ENCODE measurements at regions not wholly inside any gene's neighbourhood (a gene's known extent, or its start where the extent isn't known, plus 50 kb on each side); places are given as distances from the start of the nearest gene placed in this dataset.

GRCh38 chr10:108523016-108523800 lies 1358.7 kb upstream of the SORCS1 start:
- no peaks in the 10 kb centered on the region for H4K20me1 ChIP-seq (ENCODE audit: control insufficient read depth, extremely low read depth, insufficient read depth, low read length)
- no peak overlapping the region for H2AFZ ChIP-seq (ENCODE audit: low read length)
- TF ChIP-seq, protein P1, sequence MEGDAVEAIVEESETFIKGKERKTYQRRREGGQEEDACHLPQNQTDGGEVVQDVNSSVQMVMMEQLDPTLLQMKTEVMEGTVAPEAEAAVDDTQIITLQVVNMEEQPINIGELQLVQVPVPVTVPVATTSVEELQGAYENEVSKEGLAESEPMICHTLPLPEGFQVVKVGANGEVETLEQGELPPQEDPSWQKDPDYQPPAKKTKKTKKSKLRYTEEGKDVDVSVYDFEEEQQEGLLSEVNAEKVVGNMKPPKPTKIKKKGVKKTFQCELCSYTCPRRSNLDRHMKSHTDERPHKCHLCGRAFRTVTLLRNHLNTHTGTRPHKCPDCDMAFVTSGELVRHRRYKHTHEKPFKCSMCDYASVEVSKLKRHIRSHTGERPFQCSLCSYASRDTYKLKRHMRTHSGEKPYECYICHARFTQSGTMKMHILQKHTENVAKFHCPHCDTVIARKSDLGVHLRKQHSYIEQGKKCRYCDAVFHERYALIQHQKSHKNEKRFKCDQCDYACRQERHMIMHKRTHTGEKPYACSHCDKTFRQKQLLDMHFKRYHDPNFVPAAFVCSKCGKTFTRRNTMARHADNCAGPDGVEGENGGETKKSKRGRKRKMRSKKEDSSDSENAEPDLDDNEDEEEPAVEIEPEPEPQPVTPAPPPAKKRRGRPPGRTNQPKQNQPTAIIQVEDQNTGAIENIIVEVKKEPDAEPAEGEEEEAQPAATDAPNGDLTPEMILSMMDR (conservative IDR thresholded peaks at IDR 0.05 in 1 of 2, IDR thresholded peaks at IDR 0.05 in 1 of 2; ENCODE audit: low read depth in 1 of 2, low read length in 2 of 2): no peak
- TF ChIP-seq EZH2 (IDR thresholded peaks at IDR 0.05; ENCODE audit: low read length, missing control alignments): no peak
- no peak for DNase-seq (ENCODE audit: low read depth in 2 of 2)
- no peaks in the 10 kb centered on the region for H3K27me3 ChIP-seq (ENCODE audit: control insufficient read depth, insufficient read depth, low read length)
- H3K4me1 ChIP-seq (ENCODE audit: control insufficient read depth, extremely low read depth, insufficient read depth, low read length): no peaks in the 10 kb centered on the region
- H3K4me2 ChIP-seq (ENCODE audit: extremely low read depth, insufficient read depth, low read length): no peak overlapping the region
- no peaks in the 10 kb centered on the region for H3K9me3 ChIP-seq (ENCODE audit: control insufficient read depth, insufficient read depth, low read depth, low read length)
- H3K79me2 ChIP-seq (ENCODE audit: control insufficient read depth, insufficient read depth, low read length): no peaks in the 10 kb centered on the region
- H3K27ac ChIP-seq (ENCODE audit: insufficient read depth, low read length): no peak overlapping the region
- no peak overlapping the region for H3K9ac ChIP-seq (ENCODE audit: insufficient read depth, low read length)
- no peaks in the 10 kb centered on the region for H3K36me3 ChIP-seq (ENCODE audit: control insufficient read depth, insufficient read depth, low read length)
- H3K4me3 ChIP-seq (replicated peaks in 1 of 4; ENCODE audit: control extremely low read depth in 1 of 4, insufficient read depth in 1 of 4, low read depth in 3 of 4, low read length in 4 of 4): no peak overlapping the region

DNA sequence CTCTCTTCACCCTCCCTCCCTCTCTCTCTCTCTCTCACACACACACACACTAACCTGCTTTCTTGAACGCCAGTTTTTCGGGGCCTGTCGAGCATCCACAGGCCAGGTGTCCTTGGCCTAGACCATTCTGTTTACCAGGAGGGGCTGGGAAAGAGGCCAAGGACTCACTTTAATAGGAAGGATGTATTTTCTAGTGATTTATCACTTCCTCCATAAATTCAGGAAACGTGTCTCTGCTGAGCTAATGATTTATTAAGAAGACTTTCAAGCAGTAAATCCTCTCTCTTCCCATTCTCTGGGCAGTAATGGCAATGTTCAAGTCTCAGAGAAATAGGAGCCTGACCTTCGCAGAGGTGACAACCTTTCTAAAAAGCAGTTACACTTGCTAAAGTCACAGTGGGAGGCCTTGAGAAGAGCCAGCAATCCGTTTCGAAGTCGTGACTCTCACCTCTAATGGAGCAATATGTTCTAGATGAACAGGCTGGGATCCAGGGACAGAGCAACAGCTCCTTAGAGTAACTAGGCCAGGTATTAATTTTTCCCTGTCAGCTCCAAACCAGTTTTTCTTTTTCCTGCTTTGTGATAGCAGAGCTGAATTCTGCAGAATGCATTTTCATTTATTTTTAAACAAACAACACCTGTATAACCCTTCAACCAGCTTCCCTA lies 1357.5 kb upstream of the SORCS1 start:
- H3K27ac ChIP-seq (ENCODE audit: insufficient read depth, low read length): no peak overlapping the region
- H3K4me2 ChIP-seq (ENCODE audit: extremely low read depth, insufficient read depth, low read length): no peak overlapping the region
- no peak overlapping the region for H3K9ac ChIP-seq (ENCODE audit: insufficient read depth, low read length)
- no peaks in the 10 kb centered on the region for H4K20me1 ChIP-seq (ENCODE audit: control insufficient read depth, extremely low read depth, insufficient read depth, low read length)
- TF ChIP-seq EZH2 (IDR thresholded peaks at IDR 0.05; ENCODE audit: low read length, missing control alignments): no peak
- TF ChIP-seq, protein P1 (conservative IDR thresholded peaks at IDR 0.05 in 1 of 2, IDR thresholded peaks at IDR 0.05 in 1 of 2; ENCODE audit: low read depth in 1 of 2, low read length in 2 of 2): no peak
- H3K9me3 ChIP-seq (ENCODE audit: control insufficient read depth, insufficient read depth, low read depth, low read length): no peaks in the 10 kb centered on the region
- DNase-seq (ENCODE audit: low read depth in 2 of 2): no peak
- H3K4me3 ChIP-seq (replicated peaks in 1 of 4; ENCODE audit: control extremely low read depth in 1 of 4, insufficient read depth in 1 of 4, low read depth in 3 of 4, low read length in 4 of 4): no peak overlapping the region
- no peaks in the 10 kb centered on the region for H3K36me3 ChIP-seq (ENCODE audit: control insufficient read depth, insufficient read depth, low read length)
- no peaks in the 10 kb centered on the region for H3K79me2 ChIP-seq (ENCODE audit: control insufficient read depth, insufficient read depth, low read length)
- no peak overlapping the region for H2AFZ ChIP-seq (ENCODE audit: low read length)
- no peaks in the 10 kb centered on the region for H3K4me1 ChIP-seq (ENCODE audit: control insufficient read depth, extremely low read depth, insufficient read depth, low read length)
- no peaks in the 10 kb centered on the region for H3K27me3 ChIP-seq (ENCODE audit: control insufficient read depth, insufficient read depth, low read length)

DNA sequence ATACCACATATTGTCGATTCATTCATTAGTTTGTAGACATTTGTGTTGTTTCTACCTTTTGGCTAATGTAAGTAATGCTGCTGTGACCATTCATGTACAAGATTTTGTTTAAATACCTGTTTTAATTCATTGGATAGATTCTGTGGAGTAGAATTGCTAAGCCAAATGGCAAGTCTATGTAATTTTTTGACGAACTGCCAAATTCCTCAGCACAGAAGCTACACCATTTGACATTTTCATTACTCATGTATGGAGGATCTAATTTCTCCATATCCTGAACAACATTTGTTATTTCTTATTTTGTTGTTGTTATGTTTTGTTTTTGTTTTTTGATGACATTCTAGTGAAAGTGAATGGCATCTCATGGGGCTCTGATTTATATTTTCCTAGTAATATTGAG lies 1351.3 kb upstream of the SORCS1 start:
- Histone ChIP-seq H3K9ac (ENCODE audit: insufficient read depth, low read length) (no peak overlapping the region), H3K27me3 (ENCODE audit: control insufficient read depth, insufficient read depth, low read length) (no peaks in the 10 kb centered on the region), H2AFZ (ENCODE audit: low read length) (no peak overlapping the region), H3K36me3 (ENCODE audit: control insufficient read depth, insufficient read depth, low read length) (no peaks in the 10 kb centered on the region), H3K27ac (ENCODE audit: insufficient read depth, low read length) (no peak overlapping the region), H3K79me2 (ENCODE audit: control insufficient read depth, insufficient read depth, low read length) (no peaks in the 10 kb centered on the region), H3K4me3 (replicated peaks in 1 of 4; ENCODE audit: control extremely low read depth in 1 of 4, insufficient read depth in 1 of 4, low read depth in 3 of 4, low read length in 4 of 4) (no peak overlapping the region), H3K4me1 (ENCODE audit: control insufficient read depth, extremely low read depth, insufficient read depth, low read length) (no peaks in the 10 kb centered on the region), H4K20me1 (ENCODE audit: control insufficient read depth, extremely low read depth, insufficient read depth, low read length) (no peaks in the 10 kb centered on the region), H3K9me3 (ENCODE audit: control insufficient read depth, insufficient read depth, low read depth, low read length) (no peaks in the 10 kb centered on the region), H3K4me2 (ENCODE audit: extremely low read depth, insufficient read depth, low read length) (no peak overlapping the region)
- DNase-seq (ENCODE audit: low read depth in 2 of 2): no peak
- TF ChIP-seq, protein P1 (conservative IDR thresholded peaks at IDR 0.05 in 1 of 2, IDR thresholded peaks at IDR 0.05 in 1 of 2; ENCODE audit: low read depth in 1 of 2, low read length in 2 of 2): no peak
- no peak for TF ChIP-seq EZH2 (IDR thresholded peaks at IDR 0.05; ENCODE audit: low read length, missing control alignments)

Data from fibroblast of lung (primary cell).